CD4-positive, alpha-beta T cell treated with Interleukin-6 at 100 ng/mL for 8 hours (primary cell): ENCODE measurements at regions not wholly inside any gene's neighbourhood (a gene's known extent, or its start where the extent isn't known, plus 50 kb on each side); places are given as distances from the start of the nearest gene placed in this dataset.

Source experiments
- DNase-seq: peaks from one replicate; pipeline ENCODE4 v3.0.0-alpha.2; 2020; ENCODE audit warnings: mixed read lengths, low spot score

- DNase-seq = no peak
These were observed 481.4 kb downstream of the CDH2 start for GRCh38 chr18:27695503-27695902.

DNA sequence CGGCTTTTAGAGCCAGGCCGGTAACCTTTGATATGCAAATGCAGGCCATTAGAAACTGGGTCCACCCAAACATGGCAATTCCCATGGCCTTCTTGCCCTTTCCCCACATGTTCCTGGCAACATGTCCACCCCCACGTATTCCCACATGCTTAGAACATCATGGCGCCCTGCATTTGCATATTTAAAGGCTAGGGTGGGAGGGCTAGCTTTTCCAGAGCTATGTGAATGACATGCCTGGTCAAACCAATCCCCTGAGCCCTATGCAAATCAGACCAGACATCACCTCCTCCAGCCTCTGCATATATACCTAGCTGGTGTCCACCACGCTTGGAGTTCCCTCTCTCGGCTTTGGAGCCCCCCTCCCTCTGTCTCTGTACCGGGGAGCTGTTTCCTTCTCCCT is 481.9 kb downstream of the CDH2 start:
- no peak for DNase-seq

DNA sequence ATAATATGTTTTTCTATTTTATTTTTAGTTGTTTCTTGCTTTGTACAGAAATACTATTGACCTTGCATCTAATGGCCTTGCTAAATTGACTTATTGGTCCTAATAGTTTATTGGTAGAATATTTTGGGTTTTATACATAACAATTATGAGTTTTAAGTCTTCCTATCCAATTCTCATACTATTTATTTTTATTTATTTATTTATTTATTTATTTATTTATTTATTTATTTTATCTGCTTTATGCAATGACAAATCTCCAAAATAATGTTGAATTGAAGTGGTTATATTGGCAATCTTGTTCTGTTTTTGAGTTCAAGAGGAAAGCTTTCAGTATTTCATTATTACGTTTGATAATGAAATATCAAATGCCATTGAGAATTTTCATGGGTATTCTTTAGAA is 488.3 kb downstream of the CDH2 start:
- no peak for DNase-seq

- no peak for DNase-seq
These were observed 489.5 kb downstream of the CDH2 start for GRCh38 chr18:27687351-27687979.

GRCh38 chr18:27685807-27686412 is 491.0 kb downstream of the CDH2 start:
- no peak for DNase-seq

GRCh38 chr18:27685091-27685490 is 491.8 kb downstream of the CDH2 start:
- DNase-seq = no peak

GRCh38 chr18:27674411-27674810 is 489.3 kb upstream of the CHST9 start:
- DNase-seq = no peak

DNA sequence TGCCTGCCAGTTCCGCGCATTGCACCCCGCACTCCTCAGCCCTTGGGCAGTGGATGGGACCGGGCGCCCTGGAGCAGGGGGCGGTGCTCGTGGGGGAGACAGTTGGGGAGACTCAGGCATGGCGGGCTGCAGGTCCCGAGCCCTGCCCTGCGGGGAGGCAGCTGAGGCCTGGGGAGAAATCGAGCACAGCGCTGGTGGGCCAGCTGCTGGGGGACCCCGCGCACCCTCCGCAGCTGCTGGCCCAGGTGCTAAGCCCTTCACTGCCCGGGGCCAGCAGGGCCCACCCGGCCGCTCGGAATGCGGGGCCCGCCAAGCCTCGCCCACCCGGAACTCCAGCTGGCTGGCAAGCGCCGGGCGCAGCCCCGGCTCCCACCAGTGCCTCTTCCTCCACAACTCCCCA is 488.8 kb upstream of the CHST9 start:
- DNase-seq = no peak

DNA sequence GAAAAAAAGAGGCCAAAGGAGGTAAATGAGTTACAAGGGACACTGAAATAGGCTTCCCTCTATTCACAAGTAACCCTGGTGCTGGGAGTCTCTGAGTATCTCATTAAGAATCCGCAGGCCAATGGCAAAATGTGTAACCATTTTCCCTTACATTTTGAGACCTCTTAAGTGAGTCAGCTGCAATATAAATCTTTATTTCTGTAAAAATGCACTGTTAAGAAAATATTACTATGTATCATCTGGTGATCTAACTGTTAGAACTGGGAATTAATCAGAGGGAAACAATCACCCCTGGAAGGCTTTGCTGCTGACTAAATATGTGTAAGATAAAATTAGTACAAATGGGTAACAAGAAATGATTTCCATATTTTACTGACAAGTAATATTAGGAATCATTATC is 483.1 kb upstream of the CHST9 start:
- DNase-seq = no peak

DNA sequence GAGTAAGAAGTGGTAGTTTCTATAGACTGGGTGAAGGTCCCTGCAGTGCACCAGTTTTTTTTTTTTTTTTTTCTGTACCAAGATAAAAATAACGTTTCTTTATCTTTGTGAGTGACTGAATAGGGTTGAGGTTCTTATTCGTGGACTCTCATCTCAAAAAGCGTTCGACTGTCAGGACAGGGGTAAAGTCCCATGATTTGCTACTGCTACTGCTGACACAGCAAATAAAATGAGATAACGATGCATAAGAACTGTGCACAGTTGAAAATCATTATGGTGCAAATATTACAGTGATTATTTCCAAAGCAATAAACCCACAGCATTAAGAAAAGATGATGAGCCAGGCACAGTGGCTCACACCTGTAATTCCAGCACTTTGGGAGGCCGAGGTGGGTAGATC is 482.0 kb upstream of the CHST9 start:
- no peak for DNase-seq

GRCh38 chr18:27666016-27666415 is 480.9 kb upstream of the CHST9 start:
- DNase-seq = no peak

GRCh38 chr18:27665264-27665799 is 480.2 kb upstream of the CHST9 start:
- no peak for DNase-seq

GRCh38 chr18:27662949-27663348 is 477.8 kb upstream of the CHST9 start:
- no peak for DNase-seq

- DNase-seq = no peak
These were observed 477.4 kb upstream of the CHST9 start for GRCh38 chr18:27662537-27662936.

GRCh38 chr18:27661320-27662018 is 476.4 kb upstream of the CHST9 start:
- no peak for DNase-seq

- DNase-seq = no peak
These were observed 471.8 kb upstream of the CHST9 start for GRCh38 chr18:27656905-27657304.

DNA sequence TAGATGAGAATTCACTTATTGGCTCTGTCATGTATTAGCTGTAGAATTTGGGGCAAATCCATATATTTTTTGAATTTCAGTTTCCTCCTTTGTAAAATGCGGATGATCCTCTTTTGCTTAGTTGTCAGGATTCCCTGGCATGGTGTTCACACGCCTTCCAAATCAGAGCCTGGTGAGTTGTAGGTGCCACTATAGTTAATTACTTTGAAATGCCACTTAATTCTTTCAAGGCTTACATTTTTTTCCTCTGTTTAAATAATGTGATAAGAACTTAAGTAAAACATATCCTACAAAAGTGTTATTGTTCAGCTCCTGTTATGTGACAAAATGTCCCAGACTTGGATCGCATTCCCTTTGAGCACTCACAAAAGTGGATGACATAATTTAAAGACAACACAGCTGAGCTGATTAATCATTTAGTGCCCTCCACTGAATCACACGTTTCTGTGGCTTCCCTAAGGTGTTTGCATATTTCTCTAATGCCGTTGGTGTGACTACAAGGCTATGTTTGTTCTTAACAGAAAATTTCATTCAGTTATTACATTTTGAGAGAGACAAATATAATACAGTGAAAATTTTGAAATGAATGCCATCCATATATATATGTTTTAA is 471.2 kb upstream of the CHST9 start:
- DNase-seq = no peak

- no peak for DNase-seq
These were observed 468.1 kb upstream of the CHST9 start for GRCh38 chr18:27653247-27653646.

DNA sequence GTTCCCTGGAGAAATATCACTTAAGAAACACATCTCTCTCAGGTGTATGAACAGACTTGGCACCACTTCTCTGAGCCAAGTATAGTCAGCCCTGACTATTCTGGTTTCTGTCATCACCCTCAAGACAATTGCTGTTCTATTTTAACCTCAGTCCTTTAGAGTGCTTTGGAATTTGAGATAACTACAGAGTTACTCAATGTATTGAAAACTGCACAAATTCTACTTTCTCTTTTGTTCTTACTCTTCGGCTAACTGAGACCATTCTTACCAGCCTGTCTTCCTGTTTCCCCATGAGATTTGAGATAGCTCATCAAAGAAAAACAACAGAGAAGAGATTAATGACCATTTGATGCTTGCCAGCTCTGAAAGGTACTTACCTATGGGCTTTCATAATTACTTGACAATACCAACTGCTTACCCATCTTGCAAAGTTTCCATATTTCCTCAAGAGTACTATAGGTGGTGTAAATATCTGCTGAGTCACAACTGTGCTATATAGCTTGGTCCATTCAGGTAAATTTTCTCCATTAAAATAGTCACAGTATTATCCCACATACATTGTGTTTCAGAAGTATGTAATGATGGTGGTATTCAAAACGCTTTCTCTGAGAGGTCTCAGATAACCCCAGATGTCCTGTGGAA is 467.5 kb upstream of the CHST9 start:
- no peak for DNase-seq

- no peak for DNase-seq
These were observed 464.5 kb upstream of the CHST9 start for GRCh38 chr18:27649621-27650020.

DNA sequence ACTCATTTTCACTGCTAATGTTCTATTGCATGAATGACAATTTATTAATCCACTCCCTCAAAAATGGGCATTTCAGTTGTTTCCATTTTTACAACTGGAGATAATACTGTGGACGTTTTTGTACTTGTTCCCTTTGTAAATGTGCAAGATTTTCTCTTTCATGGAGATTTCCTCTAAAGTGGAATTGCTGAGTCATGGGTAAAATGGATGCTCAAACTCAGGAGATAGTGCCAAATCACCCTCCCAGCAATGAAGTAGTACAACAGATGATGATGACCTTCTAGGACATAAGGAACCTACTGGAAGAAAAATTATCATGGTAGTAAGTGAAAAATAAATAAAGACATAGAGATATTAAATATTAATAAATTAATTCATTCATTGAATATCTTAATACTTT is 460.8 kb upstream of the CHST9 start:
- DNase-seq = no peak

- no peak for DNase-seq
These were observed 451.5 kb upstream of the CHST9 start for GRCh38 chr18:27636576-27637085.
